K562 (cell line): ENCODE measurements at regions not wholly inside any gene's neighbourhood (a gene's known extent, or its start where the extent isn't known, plus 50 kb on each side); places are given as distances from the start of the nearest gene placed in this dataset.

Source experiments
- ATAC-seq: fragments of 200-7000 bp; cut with Tn5 transposase; 3 replicates; pipeline ENCODE4 v1.9.1; 2020; ENCODE audit warnings: moderate library complexity
- BruUV-seq: library from RNA; stranded (reverse); fragments of 400-500 nt; replicated peaks from 2 replicates; lab custom pipeline; 2021; lab: Mats Ljungman, UMichigan
- CTCF ChIA-PET: fragments of 300-600 bp; formaldehyde crosslinking; extraction: SDS; loops from one replicate; lab custom pipeline; 2021; ENCODE audit warnings: low intra/inter-chr PET ratio; lab: Yijun Ruan, JAX
- POLR2A ChIA-PET: fragments of 300-600, 350-650 bp; sonication (Branson Sonifier 250); formaldehyde crosslinking; extraction: SDS; loops from one replicate; lab custom pipeline; 2021; ENCODE audit warnings: antibody characterized with exemption, inconsistent platforms; lab: Yijun Ruan, JAX
- DNase-seq, 4 experiments: peaks; one replicate each; pipeline versions ENCODE4 v3.0.0 to v3.0.0-alpha.2; 2011 to 2018; ENCODE audit warnings: low spot score in 3 of 4, mixed read lengths in 3 of 4; ENCODE audit errors: extremely low read depth in 1 of 4
- FAIRE-seq: peaks from 2 replicates; lab custom pipeline; 2011; peaks lifted over from hg19 to GRCh38; lab: Jason Lieb, UNC
- H2AFZ ChIP-seq: 2 replicates; pipeline ENCODE4 v1.6.0; 2011; ENCODE audit warnings: low read depth, low read length, control low read depth, inconsistent platforms
- H3K27ac ChIP-seq: fragments of 200-600 bp; 3 replicates; pipeline ENCODE4 v1.8.0; 2011; ENCODE audit warnings: low read depth, mild to moderate bottlenecking, control low read depth, inconsistent platforms, low read length, moderate library complexity, mixed read lengths; ENCODE audit errors: extremely low read depth
- H3K27me3 ChIP-seq, 2 experiments: fragments of 300-600 bp in 1 of 2; 2 replicates in 1 of 2; 3 replicates in 1 of 2; pipeline versions ENCODE4 v1.6.0 to v1.8.0; 2011; ENCODE audit warnings: inconsistent platforms in 2 of 2, low read length in 2 of 2, mild to moderate bottlenecking in 1 of 2, mixed read lengths in 1 of 2, moderate library complexity in 1 of 2; ENCODE audit not compliant: control insufficient read depth in 2 of 2, insufficient read depth in 2 of 2
- H3K36me3 ChIP-seq: fragments of 300-600 bp; 3 replicates; pipeline ENCODE4 v1.8.0; 2011; ENCODE audit warnings: mild to moderate bottlenecking, low read length, inconsistent platforms; ENCODE audit not compliant: control insufficient read depth, insufficient read depth
- H3K4me1 ChIP-seq, 2 experiments: fragments of 200-600 bp in 1 of 2; replicated peaks in 1 of 2; 2 replicates in 1 of 2; 3 replicates in 1 of 2; pipeline versions ENCODE4 v1.5.1 to v1.8.0; 2011; ENCODE audit warnings: inconsistent platforms in 2 of 2, low read length in 2 of 2, mild to moderate bottlenecking in 1 of 2, mixed read lengths in 1 of 2, moderate library complexity in 1 of 2; ENCODE audit not compliant: control insufficient read depth in 2 of 2, insufficient read depth in 2 of 2
- H3K4me2 ChIP-seq: 2 replicates; pipeline ENCODE4 v1.6.1; 2011; ENCODE audit warnings: low read length, control low read depth, inconsistent platforms, mixed read lengths; ENCODE audit not compliant: insufficient read depth
- H3K4me3 ChIP-seq: fragments of 200-600 bp; sonication (generic), shearing (Covaris generic); 2 replicates; pipeline ENCODE4 v1.5.1; 2016; ENCODE audit warnings: control low read depth, inconsistent platforms
- H3K79me2 ChIP-seq: fragments of 200-600 bp; 3 replicates; pipeline ENCODE4 v1.8.0; 2011; ENCODE audit warnings: low read length, inconsistent platforms; ENCODE audit not compliant: control insufficient read depth, insufficient read depth
- H3K9ac ChIP-seq, 2 experiments: 2 replicates each; pipeline versions ENCODE4 v1.6.0 to v1.6.1; 2011; ENCODE audit warnings: low read depth in 2 of 2, low read length in 2 of 2, control low read depth in 1 of 2, inconsistent platforms in 1 of 2, mild to moderate bottlenecking in 1 of 2, mixed read lengths in 1 of 2; ENCODE audit not compliant: insufficient read depth in 1 of 2
- H3K9me1 ChIP-seq: one replicate; pipeline ENCODE4 v1.6.0; 2011; ENCODE audit warnings: inconsistent platforms, mild to moderate bottlenecking, low read length, moderate library complexity; ENCODE audit not compliant: control insufficient read depth, insufficient read depth
- H3K9me3 ChIP-seq: replicated peaks from 2 replicates; pipeline ENCODE4 v1.5.1; 2011; ENCODE audit warnings: low read depth, low read length, inconsistent platforms; ENCODE audit not compliant: control insufficient read depth, insufficient read depth
- H4K20me1 ChIP-seq: replicated peaks from 2 replicates; pipeline ENCODE4 v1.6.1; 2011; ENCODE audit warnings: low read length, inconsistent platforms, mixed read lengths; ENCODE audit not compliant: control insufficient read depth, insufficient read depth
- HNRNPH1 ChIP-seq: fragments of 200-400 bp; formaldehyde crosslinking; optimal IDR thresholded peaks from 2 replicates; pipeline ENCODE3; 2017; ENCODE audit warnings: low read depth, mild to moderate bottlenecking, low read length, moderate library complexity
- NR1H2 ChIP-seq: sonication (generic); formaldehyde crosslinking; IDR thresholded peaks from 2 replicates; pipeline ENCODE4 v1.4.0; 2020; ENCODE audit warnings: mild to moderate bottlenecking, missing genetic modification reagents
- TRIM25 ChIP-seq: fragments of 450-650 bp; IDR thresholded peaks from 2 replicates; pipeline ENCODE4 v1.7.0; 2016; ENCODE audit warnings: borderline replicate concordance
- ZBTB34 ChIP-seq: fragments of 250-450 bp; sonication (Bioruptor Pico); IDR thresholded peaks from 2 replicates; pipeline ENCODE4 v1.8.0; 2021; ENCODE audit warnings: mild to moderate bottlenecking, moderate library complexity
- WGBS: fragments of 100-300 bp; shearing (Covaris generic); methylation state at CpG from one replicate; pipeline ENCODE4 v1.1.6; 2016; ENCODE audit warnings: low coverage, mixed read lengths; ENCODE audit not compliant: insufficient coverage; ENCODE audit errors: missing lambda C conversion rate; 5-methylcytosine and 5-hydroxymethylcytosine counted together
- in situ Hi-C: fragments of 300-500 bp; cut with MboI; formaldehyde crosslinking; loops from 4 replicates; pipeline ENCODE4 v1.15.0; 2018; ENCODE audit warnings: inconsistent platforms, mixed read lengths
- intact Hi-C: fragments of 100-400 bp; cut with micrococcal nuclease; formaldehyde crosslinking; loops from 2 replicates; pipeline ENCODE4 v1.14.2; 2022
- TF ChIP-seq, protein P1 (sequence below), 2 experiments: fragments of 450-650 bp; formaldehyde crosslinking in 1 of 2; IDR thresholded peaks; 2 replicates each; pipeline versions ENCODE4 v1.4.0 to v1.6.1; 2014 to 2020; ENCODE audit warnings: mild to moderate bottlenecking in 2 of 2, borderline replicate concordance in 1 of 2, low read depth in 1 of 2
- TF ChIP-seq, protein P2 (sequence below): fragments of 200-400 bp; formaldehyde crosslinking; IDR thresholded peaks from 2 replicates; pipeline ENCODE4 v1.6.1; 2017; ENCODE audit warnings: mild to moderate bottlenecking, low read depth, low read length, moderate library complexity

- ChIA-PET POLR2A (no interaction called here), CTCF (no interaction called here)
- no peaks in the 10 kb centered on the region for H3K27me3 ChIP-seq
- H3K27ac ChIP-seq: no peak overlapping the region
- no peaks in the 10 kb centered on the region for H3K36me3 ChIP-seq
- H3K9ac ChIP-seq: no peak overlapping the region
- 4% methylated on average over 2 of the region's 2 CpGs for WGBS
- in situ Hi-C loops: no loop called here
- DNase-seq (no peak), FAIRE-seq (no peak), ATAC-seq (no peak)
- H2AFZ ChIP-seq: no peak overlapping the region
- intact Hi-C loops: no loop called here
- no peak overlapping the region for H3K4me3 ChIP-seq
- no peaks in the 10 kb centered on the region for H3K9me1 ChIP-seq
- no TSS peak for BruUV-seq
- no peaks in the 10 kb centered on the region for H3K79me2 ChIP-seq
- no peak overlapping the region for H3K4me2 ChIP-seq
- H3K4me1 ChIP-seq: no peaks in the 10 kb centered on the region
- no peaks in the 10 kb centered on the region for H3K9me3 ChIP-seq
- H4K20me1 ChIP-seq: no peaks in the 10 kb centered on the region
- TF ChIP-seq TRIM25 (no peak), HNRNPH1 (no peak), NR1H2 (CRISPR knock-in tag) (no peak), ZBTB34 (no peak)
- TF ChIP-seq, protein P1, sequence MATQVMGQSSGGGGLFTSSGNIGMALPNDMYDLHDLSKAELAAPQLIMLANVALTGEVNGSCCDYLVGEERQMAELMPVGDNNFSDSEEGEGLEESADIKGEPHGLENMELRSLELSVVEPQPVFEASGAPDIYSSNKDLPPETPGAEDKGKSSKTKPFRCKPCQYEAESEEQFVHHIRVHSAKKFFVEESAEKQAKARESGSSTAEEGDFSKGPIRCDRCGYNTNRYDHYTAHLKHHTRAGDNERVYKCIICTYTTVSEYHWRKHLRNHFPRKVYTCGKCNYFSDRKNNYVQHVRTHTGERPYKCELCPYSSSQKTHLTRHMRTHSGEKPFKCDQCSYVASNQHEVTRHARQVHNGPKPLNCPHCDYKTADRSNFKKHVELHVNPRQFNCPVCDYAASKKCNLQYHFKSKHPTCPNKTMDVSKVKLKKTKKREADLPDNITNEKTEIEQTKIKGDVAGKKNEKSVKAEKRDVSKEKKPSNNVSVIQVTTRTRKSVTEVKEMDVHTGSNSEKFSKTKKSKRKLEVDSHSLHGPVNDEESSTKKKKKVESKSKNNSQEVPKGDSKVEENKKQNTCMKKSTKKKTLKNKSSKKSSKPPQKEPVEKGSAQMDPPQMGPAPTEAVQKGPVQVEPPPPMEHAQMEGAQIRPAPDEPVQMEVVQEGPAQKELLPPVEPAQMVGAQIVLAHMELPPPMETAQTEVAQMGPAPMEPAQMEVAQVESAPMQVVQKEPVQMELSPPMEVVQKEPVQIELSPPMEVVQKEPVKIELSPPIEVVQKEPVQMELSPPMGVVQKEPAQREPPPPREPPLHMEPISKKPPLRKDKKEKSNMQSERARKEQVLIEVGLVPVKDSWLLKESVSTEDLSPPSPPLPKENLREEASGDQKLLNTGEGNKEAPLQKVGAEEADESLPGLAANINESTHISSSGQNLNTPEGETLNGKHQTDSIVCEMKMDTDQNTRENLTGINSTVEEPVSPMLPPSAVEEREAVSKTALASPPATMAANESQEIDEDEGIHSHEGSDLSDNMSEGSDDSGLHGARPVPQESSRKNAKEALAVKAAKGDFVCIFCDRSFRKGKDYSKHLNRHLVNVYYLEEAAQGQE (IDR thresholded peaks at IDR 0.05; ENCODE audit: borderline replicate concordance): no peak
- TF ChIP-seq, protein P1 (CRISPR knock-in tag; IDR thresholded peaks at IDR 0.05; ENCODE audit: low read depth): no peak
- TF ChIP-seq, protein P2, sequence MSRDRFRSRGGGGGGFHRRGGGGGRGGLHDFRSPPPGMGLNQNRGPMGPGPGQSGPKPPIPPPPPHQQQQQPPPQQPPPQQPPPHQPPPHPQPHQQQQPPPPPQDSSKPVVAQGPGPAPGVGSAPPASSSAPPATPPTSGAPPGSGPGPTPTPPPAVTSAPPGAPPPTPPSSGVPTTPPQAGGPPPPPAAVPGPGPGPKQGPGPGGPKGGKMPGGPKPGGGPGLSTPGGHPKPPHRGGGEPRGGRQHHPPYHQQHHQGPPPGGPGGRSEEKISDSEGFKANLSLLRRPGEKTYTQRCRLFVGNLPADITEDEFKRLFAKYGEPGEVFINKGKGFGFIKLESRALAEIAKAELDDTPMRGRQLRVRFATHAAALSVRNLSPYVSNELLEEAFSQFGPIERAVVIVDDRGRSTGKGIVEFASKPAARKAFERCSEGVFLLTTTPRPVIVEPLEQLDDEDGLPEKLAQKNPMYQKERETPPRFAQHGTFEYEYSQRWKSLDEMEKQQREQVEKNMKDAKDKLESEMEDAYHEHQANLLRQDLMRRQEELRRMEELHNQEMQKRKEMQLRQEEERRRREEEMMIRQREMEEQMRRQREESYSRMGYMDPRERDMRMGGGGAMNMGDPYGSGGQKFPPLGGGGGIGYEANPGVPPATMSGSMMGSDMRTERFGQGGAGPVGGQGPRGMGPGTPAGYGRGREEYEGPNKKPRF: no peak
Observed at GRCh38 chr9:84583866-84584265, 85.7 kb upstream of the NTRK2 start.
